Ishikawa (cell line): ENCODE measurements at regions not wholly inside any gene's neighbourhood (a gene's known extent, or its start where the extent isn't known, plus 50 kb on each side); places are given as distances from the start of the nearest gene placed in this dataset.

Experiments used
- EP300 ChIP-seq: IDR thresholded peaks from 2 replicates; pipeline ENCODE4 v1.6.1; 2012; ENCODE audit warnings: borderline replicate concordance
- REST ChIP-seq: IDR thresholded peaks from 2 replicates; pipeline ENCODE4 v1.6.1; 2012; ENCODE audit warnings: low read depth, mild to moderate bottlenecking
- TAF1 ChIP-seq: IDR thresholded peaks from 2 replicates; pipeline ENCODE4 v1.6.1; 2012; ENCODE audit warnings: low read depth, mild to moderate bottlenecking

GRCh38 chr2:188142636-188143295, 148.9 kb upstream of the GULP1 start:
- TF ChIP-seq REST (no peak), TAF1 (no peak), EP300 (no peak)
